HG02588 (cell line): ENCODE measurements at regions not wholly inside any gene's neighbourhood (a gene's known extent, or its start where the extent isn't known, plus 50 kb on each side); places are given as distances from the start of the nearest gene placed in this dataset.

Experiments used
- ATAC-seq: cut with Tn5 transposase; IDR thresholded peaks from one replicate; pipeline ENCODE4 v1.9.1; 2021; ENCODE audit warnings: mild to moderate bottlenecking, moderate library complexity; ENCODE audit not compliant: unreplicated experiment

DNA sequence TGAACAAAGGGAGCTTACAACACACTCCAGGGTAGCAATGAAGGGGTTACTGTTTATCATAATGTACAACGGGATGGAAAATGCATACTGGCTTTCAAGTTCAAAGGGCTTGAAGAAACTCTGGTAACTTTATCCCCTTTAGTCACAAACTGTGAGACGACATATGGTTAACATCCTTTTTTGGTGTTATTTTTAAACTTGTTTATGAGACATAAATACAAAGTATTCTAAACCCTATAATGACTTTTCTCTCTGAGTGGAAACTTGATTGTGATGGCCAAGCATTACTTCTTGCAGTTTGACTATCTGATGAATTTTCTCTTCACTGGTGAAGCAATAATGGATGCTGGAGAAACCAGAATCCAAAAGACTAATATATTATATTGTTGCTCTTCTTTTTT, 62.0 kb upstream of the SEMA3A start:
- no peak for ATAC-seq

DNA sequence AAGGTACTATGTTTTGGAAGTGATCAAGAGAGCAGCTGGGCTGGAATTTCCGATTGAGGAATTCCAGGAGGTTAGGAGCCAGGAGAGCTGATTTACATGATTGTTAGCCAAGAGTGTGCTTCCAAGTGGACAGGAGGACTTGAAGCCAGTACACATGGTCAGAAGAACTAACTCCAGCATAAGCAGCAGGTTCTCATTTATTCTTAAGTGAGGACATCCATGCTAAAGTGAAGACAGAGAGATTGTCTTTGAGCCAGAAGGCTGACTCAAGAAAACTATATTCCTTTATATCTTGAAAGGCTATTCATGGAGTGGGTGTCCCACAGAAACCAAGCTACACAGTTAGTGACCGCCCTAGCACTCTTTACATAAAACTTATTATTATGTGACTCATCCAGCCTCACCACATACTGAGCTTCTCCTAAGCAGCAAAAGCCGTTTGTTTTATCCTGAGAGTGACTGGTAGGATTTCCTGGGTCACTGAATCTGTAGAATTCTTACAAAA, 56.7 kb upstream of the SEMA3A start:
- ATAC-seq = no peak

DNA sequence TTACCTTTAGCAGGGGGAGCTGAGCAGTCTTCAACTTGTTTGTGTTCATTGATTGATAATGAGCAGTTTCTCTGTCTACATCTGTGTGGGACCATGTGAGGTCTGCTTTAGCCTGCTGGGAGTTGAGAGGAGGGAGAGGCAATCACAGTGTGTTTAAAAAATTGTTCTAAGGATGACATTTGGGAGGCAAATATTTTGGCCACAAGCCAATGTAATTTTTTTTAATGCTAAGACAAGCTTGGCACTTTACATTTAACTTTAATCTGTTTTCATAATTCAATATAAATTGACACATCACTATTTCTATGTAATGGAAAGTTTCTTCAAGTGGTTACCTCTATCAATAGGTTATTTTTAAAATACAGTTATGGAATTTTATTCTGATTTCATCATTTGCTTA, 55.9 kb upstream of the SEMA3A start:
- no peak for ATAC-seq

DNA sequence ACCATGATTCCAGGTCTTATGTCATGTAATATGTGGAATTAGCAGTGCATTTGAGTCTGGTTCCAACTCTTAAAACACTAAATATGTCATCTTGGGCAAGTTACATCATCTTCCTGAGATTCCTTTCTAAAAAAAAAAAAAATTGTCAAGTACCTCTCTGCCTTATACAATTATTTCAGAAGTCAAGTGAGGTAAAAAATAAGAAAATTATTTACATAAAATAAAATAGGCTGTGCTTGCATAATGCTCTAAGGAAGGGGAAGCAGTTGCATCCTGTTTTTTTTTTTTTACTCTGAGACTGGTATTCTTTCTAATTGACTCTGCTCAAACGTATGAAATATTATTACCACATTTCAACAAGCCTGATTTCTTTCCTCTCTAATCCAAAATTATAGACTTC, 55.1 kb upstream of the SEMA3A start:
- ATAC-seq = no peak

DNA sequence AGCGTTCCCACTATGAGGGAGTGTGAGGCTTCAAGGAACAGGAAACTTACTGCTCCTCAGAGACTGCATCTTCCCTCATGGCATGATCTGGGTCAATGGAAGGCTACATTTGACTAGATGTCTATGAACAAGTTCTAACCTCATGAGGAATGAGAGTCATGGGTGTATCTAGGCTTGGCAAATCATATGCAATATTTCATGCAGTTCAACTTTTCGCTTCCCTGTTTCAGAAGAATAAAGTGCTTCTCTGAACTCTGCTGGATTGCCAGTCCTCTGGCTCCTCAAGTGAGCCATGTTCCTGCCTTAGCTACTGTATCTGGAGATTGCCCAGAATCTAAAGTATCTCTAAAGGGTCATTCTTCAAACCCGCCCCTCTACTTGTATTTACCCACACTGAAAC, 54.3 kb upstream of the SEMA3A start:
- ATAC-seq = no peak

DNA sequence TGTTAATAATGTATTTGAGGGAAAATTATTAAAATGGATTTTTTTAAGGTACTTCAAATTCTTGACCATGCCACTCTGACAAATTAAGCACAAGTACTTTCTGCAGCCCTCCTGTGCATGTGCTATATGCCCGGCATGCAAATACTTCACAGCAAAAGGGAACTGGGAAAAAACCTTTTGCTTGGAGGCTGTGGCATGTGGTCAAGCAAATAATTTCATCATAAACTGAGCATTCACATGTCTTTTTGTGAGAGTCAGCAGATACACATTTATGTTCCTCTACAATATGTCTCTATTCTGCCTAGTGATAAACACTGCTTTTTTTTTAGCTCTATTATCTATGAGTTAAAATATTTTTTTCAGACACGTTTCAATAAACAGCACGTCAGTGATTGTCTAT, 53.7 kb upstream of the SEMA3A start:
- ATAC-seq = peak; percentile 59

DNA sequence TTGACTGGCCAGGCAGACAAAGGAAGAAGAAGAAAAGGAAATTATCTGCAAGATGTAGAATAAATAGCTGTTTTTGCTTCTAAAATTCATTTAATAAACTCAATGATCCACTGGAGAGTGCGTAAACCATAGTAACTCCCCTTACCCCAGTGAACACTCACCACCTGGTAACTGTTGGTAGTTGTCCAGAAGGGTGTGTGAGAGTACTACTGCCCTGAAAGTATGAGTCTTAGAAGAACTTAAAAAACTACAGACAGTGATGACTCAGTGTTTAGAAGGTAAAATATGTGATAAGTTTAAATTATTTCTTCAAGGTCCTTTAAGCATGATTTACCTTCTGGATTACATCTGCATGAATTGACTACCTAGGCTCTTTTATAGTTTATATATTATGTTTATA, 53.0 kb upstream of the SEMA3A start:
- no peak for ATAC-seq

DNA sequence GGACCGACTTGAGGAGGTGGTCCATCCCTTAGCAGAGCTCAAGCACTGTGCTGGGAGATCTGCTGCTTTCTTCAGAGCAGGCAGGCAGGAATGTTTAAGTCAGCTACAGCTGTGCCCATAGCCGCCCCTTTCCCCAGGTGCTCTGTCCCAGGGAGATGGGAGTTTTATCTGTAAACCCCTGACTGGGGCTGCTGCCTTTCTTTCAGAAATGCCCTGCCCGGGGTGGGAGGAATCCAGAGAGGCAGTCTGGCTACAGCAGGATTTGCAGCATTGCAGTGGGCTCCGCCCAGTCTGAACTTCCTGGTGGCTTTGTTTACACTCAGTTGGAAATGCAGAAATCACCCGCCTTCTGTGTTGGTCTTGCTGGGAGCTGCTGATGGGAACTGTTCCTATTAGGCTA, 51.2 kb upstream of the SEMA3A start:
- ATAC-seq = no peak
